Gastrocnemius medialis (tissue), 4 donors: ENCODE measurements at regions not wholly inside any gene's neighbourhood (a gene's known extent, or its start where the extent isn't known, plus 50 kb on each side); places are given as distances from the start of the nearest gene placed in this dataset.

Source experiments
- ATAC-seq, 2 donors: fragments of 150-250 bp; one replicate each; pipeline ENCODE4 v1.9.1; 2016
- DNase-seq, 2 donors: peaks; one replicate each; pipeline ENCODE4 v3.0.0-alpha.2; 2019
- H3K27ac ChIP-seq, 4 donors: fragments of 200-600 bp; sonication (generic); 1 replicate in 1 of 4; 2 replicates in 3 of 4; pipeline ENCODE4 v1.5.1; 2016 to 2018; ENCODE audit warnings: mild to moderate bottlenecking in 2 of 4, moderate library complexity in 1 of 4
- H3K27me3 ChIP-seq, 3 donors: fragments of 200-600 bp; sonication (generic) in 2 of 3; 1 replicate in 1 of 3; 2 replicates in 2 of 3; pipeline versions ENCODE4 v1.5.1 to v1.6.0; 2016 to 2019; ENCODE audit warnings: mild to moderate bottlenecking in 1 of 3, moderate library complexity in 1 of 3
- H3K36me3 ChIP-seq, 2 donors: fragments of 200-600 bp; sonication (generic) in 1 of 2; one replicate each; pipeline ENCODE4 v1.5.1; 2017 to 2018
- H3K4me1 ChIP-seq, 2 donors: fragments of 200-600 bp; sonication (generic) in 1 of 2; one replicate each; pipeline ENCODE4 v1.5.1; 2016 to 2017; ENCODE audit warnings: mild to moderate bottlenecking in 2 of 2
- H3K4me3 ChIP-seq, 4 donors: fragments of 200-600 bp; sonication (generic) in 3 of 4; 1 replicate in 1 of 4; 2 replicates in 3 of 4; pipeline ENCODE4 v1.5.1; 2016 to 2019; ENCODE audit warnings: mild to moderate bottlenecking in 2 of 4
- H3K9me3 ChIP-seq, 3 donors: fragments of 200-600 bp; sonication (generic) in 2 of 3; 1 replicate in 1 of 3; 2 replicates in 2 of 3; pipeline ENCODE4 v1.5.1; 2016 to 2019
- POLR2A ChIP-seq, 2 donors: fragments of 450-650 bp; IDR thresholded peaks; one replicate each; pipeline ENCODE4 v1.6.1; 2017; ENCODE audit warnings: antibody characterized with exemption in 2 of 2, mild to moderate bottlenecking in 2 of 2, moderate library complexity in 2 of 2
- in situ Hi-C, 4 donors: fragments of 200-750 bp; cut with MboI; loops; one replicate each; pipeline versions ENCODE4 v1.15.0 to v1.8.0; 2017; ENCODE audit warnings: low sequenced_read_pairs in 4 of 4
- intact Hi-C: fragments of 100-400 bp; cut with DNase I; formaldehyde crosslinking; loops from one replicate; pipeline ENCODE4 v1.15.1; 2023; ENCODE audit warnings: low total_unique reads
- TF ChIP-seq, protein P1 (sequence below), 5 experiments: fragments of 450-650 bp in 3 of 5; fragments of 200-600 bp in 2 of 5; sonication (generic) in 2 of 5; IDR thresholded peaks in 4 of 5; conservative IDR thresholded peaks in 1 of 5; 1 replicate in 4 of 5; 2 replicates in 1 of 5; pipeline ENCODE4 v1.5.1; 2016 to 2019; ENCODE audit warnings: antibody characterized with exemption in 5 of 5, mild to moderate bottlenecking in 3 of 5, moderate library complexity in 3 of 5

DNA sequence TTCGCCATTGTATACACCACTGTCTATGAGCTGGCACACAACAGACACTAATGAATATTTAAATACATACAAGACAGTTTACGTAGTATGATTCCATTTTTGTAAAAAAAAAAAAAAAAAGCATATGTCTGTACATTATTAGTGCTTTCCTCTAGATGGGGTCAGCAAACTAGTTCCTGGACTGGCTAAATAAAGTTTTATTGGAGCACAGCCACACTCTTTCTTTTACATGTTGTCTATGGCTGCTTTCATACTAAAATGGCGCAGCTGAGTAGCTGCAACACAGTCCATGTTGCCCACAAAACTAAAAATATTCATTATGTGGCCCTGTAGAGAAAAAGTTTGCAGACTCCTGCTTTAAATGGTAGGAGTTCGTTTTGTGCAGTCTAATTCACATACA lies 70.7 kb upstream of the FRMD4B start:
- Histone ChIP-seq H3K27me3 (no peaks in the 10 kb centered on the region), H3K4me1 (no peaks in the 10 kb centered on the region), H3K36me3 (no peaks in the 10 kb centered on the region), H3K9me3 (no peaks in the 10 kb centered on the region), H3K4me3 (no peak overlapping the region), H3K27ac (no peak overlapping the region)
- TF ChIP-seq POLR2A (IDR thresholded peaks at IDR 0.05), result no peak
- TF ChIP-seq, protein P1, sequence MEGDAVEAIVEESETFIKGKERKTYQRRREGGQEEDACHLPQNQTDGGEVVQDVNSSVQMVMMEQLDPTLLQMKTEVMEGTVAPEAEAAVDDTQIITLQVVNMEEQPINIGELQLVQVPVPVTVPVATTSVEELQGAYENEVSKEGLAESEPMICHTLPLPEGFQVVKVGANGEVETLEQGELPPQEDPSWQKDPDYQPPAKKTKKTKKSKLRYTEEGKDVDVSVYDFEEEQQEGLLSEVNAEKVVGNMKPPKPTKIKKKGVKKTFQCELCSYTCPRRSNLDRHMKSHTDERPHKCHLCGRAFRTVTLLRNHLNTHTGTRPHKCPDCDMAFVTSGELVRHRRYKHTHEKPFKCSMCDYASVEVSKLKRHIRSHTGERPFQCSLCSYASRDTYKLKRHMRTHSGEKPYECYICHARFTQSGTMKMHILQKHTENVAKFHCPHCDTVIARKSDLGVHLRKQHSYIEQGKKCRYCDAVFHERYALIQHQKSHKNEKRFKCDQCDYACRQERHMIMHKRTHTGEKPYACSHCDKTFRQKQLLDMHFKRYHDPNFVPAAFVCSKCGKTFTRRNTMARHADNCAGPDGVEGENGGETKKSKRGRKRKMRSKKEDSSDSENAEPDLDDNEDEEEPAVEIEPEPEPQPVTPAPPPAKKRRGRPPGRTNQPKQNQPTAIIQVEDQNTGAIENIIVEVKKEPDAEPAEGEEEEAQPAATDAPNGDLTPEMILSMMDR (IDR thresholded peaks at IDR 0.05 in 4 of 5, conservative IDR thresholded peaks at IDR 0.05 in 1 of 5), result no peak
- DNase-seq (no peak), ATAC-seq (no peak)
- in situ Hi-C loops, result no loop called here
- intact Hi-C loops, result no loop called here

- Histone ChIP-seq H3K27ac (no peak overlapping the region), H3K9me3 (no peaks in the 10 kb centered on the region), H3K27me3 (no peaks in the 10 kb centered on the region), H3K36me3 (no peaks in the 10 kb centered on the region), H3K4me1 (no peaks in the 10 kb centered on the region), H3K4me3 (no peak overlapping the region)
- ATAC-seq (no peak), DNase-seq (no peak)
- intact Hi-C loops, result no loop called here
- TF ChIP-seq POLR2A (IDR thresholded peaks at IDR 0.05), result no peak
- TF ChIP-seq, protein P1 (IDR thresholded peaks at IDR 0.05 in 4 of 5, conservative IDR thresholded peaks at IDR 0.05 in 1 of 5), result no peak
- in situ Hi-C loops, result no loop called here
Observed at GRCh38 chr3:69454204-69454787, 68.4 kb upstream of the FRMD4B start.

GRCh38 chr3:69452295-69452694 lies 66.4 kb upstream of the FRMD4B start:
- intact Hi-C loops (no loop called here), in situ Hi-C loops (no loop called here)
- Histone ChIP-seq H3K9me3 (no peaks in the 10 kb centered on the region), H3K36me3 (no peaks in the 10 kb centered on the region), H3K4me1 (no peaks in the 10 kb centered on the region), H3K27ac (no peak overlapping the region), H3K4me3 (no peak overlapping the region), H3K27me3 (no peaks in the 10 kb centered on the region)
- TF ChIP-seq POLR2A (IDR thresholded peaks at IDR 0.05), result no peak
- TF ChIP-seq, protein P1 (IDR thresholded peaks at IDR 0.05 in 4 of 5, conservative IDR thresholded peaks at IDR 0.05 in 1 of 5), result no peak
- ATAC-seq (no peak), DNase-seq (no peak)

GRCh38 chr3:69451594-69451993 lies 65.7 kb upstream of the FRMD4B start:
- Histone ChIP-seq H3K27me3 (no peaks in the 10 kb centered on the region), H3K36me3 (no peaks in the 10 kb centered on the region), H3K4me3 (no peak overlapping the region), H3K9me3 (no peaks in the 10 kb centered on the region), H3K4me1 (no peaks in the 10 kb centered on the region), H3K27ac (no peak overlapping the region)
- no peak for DNase-seq
- intact Hi-C loops, result no loop called here
- ATAC-seq, result no peak
- TF ChIP-seq, protein P1 (IDR thresholded peaks at IDR 0.05 in 4 of 5, conservative IDR thresholded peaks at IDR 0.05 in 1 of 5), result no peak
- TF ChIP-seq POLR2A (IDR thresholded peaks at IDR 0.05), result no peak
- in situ Hi-C loops, result no loop called here

DNA sequence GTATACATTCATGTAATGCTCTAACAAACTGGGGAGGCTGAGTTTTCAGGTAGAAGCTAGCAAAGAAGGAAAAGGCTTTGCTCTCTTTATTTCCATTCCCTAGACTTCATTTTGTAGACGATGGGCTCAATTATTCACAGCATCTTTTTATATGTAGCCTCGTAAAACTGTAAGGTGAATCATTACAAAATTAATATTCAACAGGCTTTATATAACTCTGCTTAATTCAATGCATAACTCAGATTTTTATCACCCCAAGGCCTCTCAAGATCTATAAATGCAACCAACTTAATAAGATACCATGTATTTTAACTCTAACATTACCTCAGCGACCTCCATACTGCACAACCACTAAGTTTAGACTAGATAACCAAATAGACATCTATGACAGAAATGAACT lies 63.0 kb upstream of the FRMD4B start:
- TF ChIP-seq, protein P1 (IDR thresholded peaks at IDR 0.05 in 4 of 5, conservative IDR thresholded peaks at IDR 0.05 in 1 of 5), result no peak
- no peak for TF ChIP-seq POLR2A (IDR thresholded peaks at IDR 0.05)
- Histone ChIP-seq H3K9me3 (no peaks in the 10 kb centered on the region), H3K36me3 (no peaks in the 10 kb centered on the region), H3K27ac (no peak overlapping the region), H3K27me3 (no peaks in the 10 kb centered on the region), H3K4me1 (peaks cover 6 to 9% of the 10 kb centered on the region in 2 donors), H3K4me3 (no peak overlapping the region)
- intact Hi-C loops (no loop called here), in situ Hi-C loops (no loop called here)
- DNase-seq, result no peak
- ATAC-seq, result no peak
